HepG2 (cell line): ENCODE measurements at regions not wholly inside any gene's neighbourhood (a gene's known extent, or its start where the extent isn't known, plus 50 kb on each side); places are given as distances from the start of the nearest gene placed in this dataset.

Source experiments
- ARNTL ChIP-seq: sonication (generic); formaldehyde crosslinking; IDR thresholded peaks from 2 replicates; pipeline ENCODE4 v1.4.0; 2020; ENCODE audit warnings: mild to moderate bottlenecking, missing genetic modification reagents
- CBX5 ChIP-seq: sonication (generic); formaldehyde crosslinking; IDR thresholded peaks from 2 replicates; pipeline ENCODE4 v1.4.0; 2020; ENCODE audit warnings: missing genetic modification reagents, borderline replicate concordance
- DR1 ChIP-seq: sonication (generic); formaldehyde crosslinking; IDR thresholded peaks from 2 replicates; pipeline ENCODE4 v1.8.0; 2021; ENCODE audit warnings: mild to moderate bottlenecking, missing genetic modification reagents, inconsistent platforms
- FOXK1 ChIP-seq: sonication (generic); formaldehyde crosslinking; IDR thresholded peaks from 2 replicates; pipeline ENCODE4 v1.4.0; 2020; ENCODE audit warnings: low read depth, missing genetic modification reagents, borderline replicate concordance
- HES4 ChIP-seq: sonication (generic); formaldehyde crosslinking; IDR thresholded peaks from 2 replicates; pipeline ENCODE4 v1.9.0; 2021; ENCODE audit warnings: mild to moderate bottlenecking, missing genetic modification reagents, borderline replicate concordance
- IKZF4 ChIP-seq: sonication (generic); formaldehyde crosslinking; IDR thresholded peaks from 2 replicates; pipeline ENCODE4 v1.5.1; 2020; ENCODE audit warnings: borderline replicate concordance, mild to moderate bottlenecking, low read depth, missing genetic modification reagents; ENCODE audit errors: not compliant biosample characterization
- ISL2 ChIP-seq: sonication (generic); formaldehyde crosslinking; IDR thresholded peaks from 2 replicates; pipeline ENCODE4 v1.5.0; 2020; ENCODE audit warnings: missing genetic modification reagents
- ISX ChIP-seq: sonication (generic); formaldehyde crosslinking; conservative IDR thresholded peaks from 2 replicates; pipeline ENCODE4 v1.5.0; 2020; ENCODE audit warnings: missing genetic modification reagents
- KDM5B ChIP-seq: sonication (generic); formaldehyde crosslinking; IDR thresholded peaks from 2 replicates; pipeline ENCODE4 v1.4.0; 2020; ENCODE audit warnings: missing genetic modification reagents, mild to moderate bottlenecking, borderline replicate concordance
- MEIS1 ChIP-seq: sonication (generic); formaldehyde crosslinking; IDR thresholded peaks from 2 replicates; pipeline ENCODE4 v1.9.0; 2021; ENCODE audit warnings: mild to moderate bottlenecking, missing genetic modification reagents, moderate library complexity, borderline replicate concordance
- NFYB ChIP-seq: sonication (generic); formaldehyde crosslinking; IDR thresholded peaks from 2 replicates; pipeline ENCODE4 v1.4.0; 2020; ENCODE audit warnings: missing genetic modification reagents
- SIX4 ChIP-seq: sonication (generic); formaldehyde crosslinking; IDR thresholded peaks from 2 replicates; pipeline ENCODE4 v1.4.0; 2020; ENCODE audit warnings: missing genetic modification reagents
- U2AF1 ChIP-seq: fragments of 200-400 bp; formaldehyde crosslinking; optimal IDR thresholded peaks from 2 replicates; pipeline ENCODE3; 2017; ENCODE audit warnings: mild to moderate bottlenecking, low read depth, low read length
- ZMAT5 ChIP-seq: sonication (generic); formaldehyde crosslinking; IDR thresholded peaks from 2 replicates; pipeline ENCODE4 v1.5.0; 2020; ENCODE audit warnings: mild to moderate bottlenecking, low read depth, missing genetic modification reagents, borderline replicate concordance
- ZNF354B ChIP-seq: sonication (generic); formaldehyde crosslinking; IDR thresholded peaks from 2 replicates; pipeline ENCODE4 v1.8.0; 2022; ENCODE audit warnings: mild to moderate bottlenecking, missing genetic modification reagents
- ZNF510 ChIP-seq: sonication (generic); formaldehyde crosslinking; IDR thresholded peaks from 2 replicates; pipeline ENCODE4 v1.4.0; 2020; ENCODE audit warnings: low read depth, mild to moderate bottlenecking, missing genetic modification reagents
- ZNF549 ChIP-seq: sonication (generic); formaldehyde crosslinking; IDR thresholded peaks from 2 replicates; pipeline ENCODE4 v1.5.0; 2020; ENCODE audit warnings: missing genetic modification reagents
- ZNF616 ChIP-seq: sonication (generic); formaldehyde crosslinking; IDR thresholded peaks from 2 replicates; pipeline ENCODE4 v1.5.0; 2020; ENCODE audit warnings: low read depth, mild to moderate bottlenecking, missing genetic modification reagents
- ZNF703 ChIP-seq: sonication (generic); formaldehyde crosslinking; IDR thresholded peaks from 2 replicates; pipeline ENCODE4 v1.5.1; 2020; ENCODE audit warnings: missing genetic modification reagents, mild to moderate bottlenecking, moderate library complexity, borderline replicate concordance
- ZSCAN30 ChIP-seq: sonication (generic); formaldehyde crosslinking; IDR thresholded peaks from 2 replicates; pipeline ENCODE4 v1.5.0; 2020; ENCODE audit warnings: mild to moderate bottlenecking, missing genetic modification reagents
- TF ChIP-seq, protein P1 (sequence below): IDR thresholded peaks from 2 replicates; pipeline ENCODE4 v1.6.1; 2016; ENCODE audit warnings: missing biosample characterization, missing genetic modification reagents, low read depth
- TF ChIP-seq, protein P2 (sequence below): sonication (generic); formaldehyde crosslinking; IDR thresholded peaks from 2 replicates; pipeline ENCODE4 v1.8.1; 2023; ENCODE audit warnings: mild to moderate bottlenecking, inconsistent platforms, moderate library complexity, missing genetic modification reagents, borderline replicate concordance
- TF ChIP-seq, protein P3 (sequence below): IDR thresholded peaks from 2 replicates; pipeline ENCODE4 v1.6.1; 2018; ENCODE audit warnings: missing genetic modification reagents
- TF ChIP-seq, protein P4 (sequence below): sonication (generic); formaldehyde crosslinking; IDR thresholded peaks from 2 replicates; pipeline ENCODE4 v1.4.0; 2020; ENCODE audit warnings: missing genetic modification reagents, borderline replicate concordance

GRCh38 chr16:31713071-31713944, 160.3 kb upstream of the ZNF267 start (continued):
- TF ChIP-seq, protein P1, sequence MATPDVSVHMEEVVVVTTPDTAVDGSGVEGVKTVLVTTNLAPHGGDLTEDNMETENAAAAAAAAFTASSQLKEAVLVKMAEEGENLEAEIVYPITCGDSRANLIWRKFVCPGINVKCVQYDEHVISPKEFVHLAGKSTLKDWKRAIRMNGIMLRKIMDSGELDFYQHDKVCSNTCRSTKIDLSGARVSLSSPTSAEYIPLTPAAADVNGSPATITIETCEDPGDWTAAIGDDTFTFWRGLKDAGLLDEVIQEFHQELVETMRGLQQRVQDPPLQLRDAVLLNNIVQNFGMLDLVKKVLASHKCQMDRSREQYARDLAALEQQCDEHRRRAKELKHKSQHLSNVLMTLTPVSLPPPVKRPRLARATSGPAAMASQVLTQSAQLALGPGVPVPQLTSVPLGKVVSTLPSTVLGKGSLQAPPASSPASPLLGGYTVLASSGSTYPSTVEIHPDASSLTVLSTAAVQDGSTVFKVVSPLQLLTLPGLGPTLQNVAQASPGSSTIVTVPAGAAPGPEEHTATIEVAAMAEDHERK (CRISPR knock-in tag), result no peak
- peak; percentile 74; the same call in 1 of the 2 replicates for TF ChIP-seq ZNF510
- peak; percentile 78; the same call in 1 of the 2 replicates for TF ChIP-seq ISX (CRISPR knock-in tag)
- TF ChIP-seq ISL2, result peak; percentile 78
- TF ChIP-seq KDM5B (CRISPR knock-in tag), result peak; percentile 95
- peak; percentile 95 for TF ChIP-seq NFYB (CRISPR knock-in tag)
- TF ChIP-seq ZSCAN30 (CRISPR knock-in tag), result peak; percentile 62; the same call in 1 of the 2 replicates
- peak; percentile 85; the same call in 1 of the 2 replicates for TF ChIP-seq ARNTL (CRISPR knock-in tag)
- no peak for TF ChIP-seq FOXK1
- peak; percentile 91 for TF ChIP-seq ZNF354B (CRISPR knock-in tag)
- TF ChIP-seq CBX5 (CRISPR knock-in tag), result no peak; the same call in 1 of the 2 replicates
- TF ChIP-seq U2AF1, result peak; percentile 97
- TF ChIP-seq ZNF703 (CRISPR knock-in tag), result peak; percentile 75; the same call in 1 of the 2 replicates
- TF ChIP-seq IKZF4 (CRISPR knock-in tag), result peak; percentile 40
- TF ChIP-seq, protein P2, sequence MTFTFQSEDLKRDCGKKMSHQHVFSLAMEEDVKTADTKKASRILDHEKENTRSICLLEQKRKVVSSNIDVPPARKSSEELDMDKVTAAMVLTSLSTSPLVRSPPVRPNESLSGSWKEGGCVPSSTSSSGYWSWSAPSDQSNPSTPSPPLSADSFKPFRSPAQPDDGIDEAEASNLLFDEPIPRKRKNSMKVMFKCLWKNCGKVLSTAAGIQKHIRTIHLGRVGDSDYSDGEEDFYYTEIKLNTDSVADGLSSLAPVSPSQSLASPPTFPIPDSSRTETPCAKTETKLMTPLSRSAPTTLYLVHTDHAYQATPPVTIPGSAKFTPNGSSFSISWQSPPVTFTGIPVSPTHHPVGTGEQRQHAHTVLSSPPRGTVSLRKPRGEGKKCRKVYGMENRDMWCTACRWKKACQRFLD, result peak; percentile 97; the same call in 1 of the 2 replicates
- TF ChIP-seq SIX4 (CRISPR knock-in tag), result peak; percentile 10
- no peak for TF ChIP-seq ZMAT5 (CRISPR knock-in tag)
- TF ChIP-seq, protein P3, sequence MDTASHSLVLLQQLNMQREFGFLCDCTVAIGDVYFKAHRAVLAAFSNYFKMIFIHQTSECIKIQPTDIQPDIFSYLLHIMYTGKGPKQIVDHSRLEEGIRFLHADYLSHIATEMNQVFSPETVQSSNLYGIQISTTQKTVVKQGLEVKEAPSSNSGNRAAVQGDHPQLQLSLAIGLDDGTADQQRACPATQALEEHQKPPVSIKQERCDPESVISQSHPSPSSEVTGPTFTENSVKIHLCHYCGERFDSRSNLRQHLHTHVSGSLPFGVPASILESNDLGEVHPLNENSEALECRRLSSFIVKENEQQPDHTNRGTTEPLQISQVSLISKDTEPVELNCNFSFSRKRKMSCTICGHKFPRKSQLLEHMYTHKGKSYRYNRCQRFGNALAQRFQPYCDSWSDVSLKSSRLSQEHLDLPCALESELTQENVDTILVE, result peak; percentile 87; the same call in 1 of the 2 replicates
- no peak for TF ChIP-seq MEIS1 (CRISPR knock-in tag)
- TF ChIP-seq HES4, result peak; percentile 65; the same call in 1 of the 2 replicates
- TF ChIP-seq, protein P4, sequence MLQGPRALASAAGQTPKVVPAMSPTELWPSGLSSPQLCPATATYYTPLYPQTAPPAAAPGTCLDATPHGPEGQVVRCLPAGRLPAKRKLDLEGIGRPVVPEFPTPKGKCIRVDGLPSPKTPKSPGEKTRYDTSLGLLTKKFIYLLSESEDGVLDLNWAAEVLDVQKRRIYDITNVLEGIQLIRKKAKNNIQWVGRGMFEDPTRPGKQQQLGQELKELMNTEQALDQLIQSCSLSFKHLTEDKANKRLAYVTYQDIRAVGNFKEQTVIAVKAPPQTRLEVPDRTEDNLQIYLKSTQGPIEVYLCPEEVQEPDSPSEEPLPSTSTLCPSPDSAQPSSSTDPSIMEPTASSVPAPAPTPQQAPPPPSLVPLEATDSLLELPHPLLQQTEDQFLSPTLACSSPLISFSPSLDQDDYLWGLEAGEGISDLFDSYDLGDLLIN (CRISPR knock-in tag), result peak; percentile 69; the same call in 1 of the 2 replicates
- peak; percentile 58 for TF ChIP-seq ZNF549 (CRISPR knock-in tag)
- peak; percentile 85 for TF ChIP-seq DR1 (CRISPR knock-in tag)
- TF ChIP-seq ZNF616 (CRISPR knock-in tag), result peak; percentile 77; the same call in 1 of the 2 replicates
